HUES6 (cell line): ENCODE measurements at regions not wholly inside any gene's neighbourhood (a gene's known extent, or its start where the extent isn't known, plus 50 kb on each side); places are given as distances from the start of the nearest gene placed in this dataset.

Experiments used
- H3K27ac ChIP-seq: 2 replicates; pipeline ENCODE4 v1.7.0; 2013; ENCODE audit warnings: low read depth, mild to moderate bottlenecking, low read length, inconsistent platforms
- H3K27me3 ChIP-seq: 2 replicates; pipeline ENCODE4 v1.6.1; 2013; ENCODE audit warnings: low read length; ENCODE audit not compliant: control insufficient read depth, insufficient read depth
- H3K36me3 ChIP-seq: 2 replicates; pipeline ENCODE4 v1.6.1; 2013; ENCODE audit warnings: low read length; ENCODE audit not compliant: control insufficient read depth, insufficient read depth
- H3K4me1 ChIP-seq: 2 replicates; pipeline ENCODE4 v1.6.1; 2013; ENCODE audit warnings: low read length; ENCODE audit not compliant: control insufficient read depth, insufficient read depth
- H3K4me3 ChIP-seq: 2 replicates; pipeline ENCODE4 v1.5.1; 2013; ENCODE audit warnings: low read depth, low read length
- H3K9ac ChIP-seq: one replicate; pipeline ENCODE4 v1.6.1; 2013; ENCODE audit warnings: mild to moderate bottlenecking, low read length
- H3K9me3 ChIP-seq: 2 replicates; pipeline ENCODE4 v1.6.1; 2013; ENCODE audit warnings: low read depth, low read length; ENCODE audit not compliant: control insufficient read depth, insufficient read depth

DNA sequence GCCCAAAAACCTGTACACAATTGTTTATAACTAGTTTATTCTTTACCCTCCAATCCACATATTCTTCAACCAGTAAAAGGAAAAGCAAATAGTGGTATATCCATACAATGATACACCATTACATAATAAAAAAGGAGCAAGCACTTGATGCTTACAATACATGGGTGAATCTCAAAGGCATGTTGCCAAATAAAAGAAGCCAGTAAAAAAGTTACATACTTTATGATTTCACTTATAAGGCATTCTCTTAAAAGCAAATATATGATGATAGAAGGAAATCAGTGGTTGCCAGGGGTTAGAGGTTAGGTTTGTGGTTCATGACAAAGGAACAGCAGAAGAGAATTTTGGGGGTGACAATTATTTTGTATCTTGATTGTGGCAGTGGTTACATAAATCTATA is 896.1 kb upstream of the LCORL start:
- Histone ChIP-seq H3K27me3 (no peaks in the 10 kb centered on the region), H3K9me3 (peaks cover 21% of the 10 kb centered on the region), H3K27ac (no peak overlapping the region), H3K9ac (no peak overlapping the region), H3K36me3 (no peaks in the 10 kb centered on the region), H3K4me3 (no peak overlapping the region), H3K4me1 (no peaks in the 10 kb centered on the region)

DNA sequence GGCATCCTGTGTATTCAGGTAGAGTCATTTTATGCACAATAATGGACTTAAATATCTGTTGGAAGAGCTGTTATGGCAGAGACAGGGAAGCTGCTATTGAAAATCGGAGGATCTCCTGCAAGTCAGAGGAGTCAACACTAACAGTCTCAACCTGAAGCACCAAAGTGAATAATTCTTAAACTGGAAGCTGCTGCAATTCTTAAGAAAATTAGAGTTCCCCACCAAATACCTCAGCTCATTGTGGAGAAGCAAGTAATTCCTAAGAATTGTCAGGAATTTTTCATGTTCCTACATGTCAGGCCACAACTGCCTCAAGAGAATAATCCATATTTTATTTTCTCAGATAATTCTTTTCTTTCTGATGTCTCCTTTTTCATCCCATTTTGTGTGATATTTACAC is 892.6 kb upstream of the LCORL start:
- Histone ChIP-seq H3K27ac (no peak overlapping the region), H3K36me3 (no peaks in the 10 kb centered on the region), H3K4me3 (no peak overlapping the region), H3K27me3 (no peaks in the 10 kb centered on the region), H3K9ac (no peak overlapping the region), H3K9me3 (peaks cover 31% of the 10 kb centered on the region), H3K4me1 (no peaks in the 10 kb centered on the region)

DNA sequence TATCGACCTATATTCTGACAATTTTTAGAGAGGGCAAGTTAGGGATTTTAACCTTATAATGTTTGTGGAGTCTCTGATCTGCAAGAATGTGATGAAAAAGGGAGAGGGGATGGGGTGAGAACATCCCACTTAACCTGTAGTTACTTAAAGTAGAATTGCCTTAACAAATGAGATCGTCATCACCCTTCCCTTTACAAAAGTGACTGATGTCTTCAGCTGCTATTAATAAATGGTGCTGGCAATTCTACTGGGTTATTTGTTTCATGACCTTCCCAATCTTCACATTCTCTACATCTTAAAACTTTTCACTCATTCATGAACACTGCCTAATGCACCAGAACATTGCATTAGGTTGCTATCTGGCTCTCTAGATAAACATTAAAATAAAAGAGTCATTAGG is 873.4 kb upstream of the LCORL start:
- Histone ChIP-seq H3K4me1 (no peaks in the 10 kb centered on the region), H3K9me3 (no peaks in the 10 kb centered on the region), H3K36me3 (no peaks in the 10 kb centered on the region), H3K4me3 (no peak overlapping the region), H3K27me3 (no peaks in the 10 kb centered on the region), H3K27ac (no peak overlapping the region), H3K9ac (no peak overlapping the region)

DNA sequence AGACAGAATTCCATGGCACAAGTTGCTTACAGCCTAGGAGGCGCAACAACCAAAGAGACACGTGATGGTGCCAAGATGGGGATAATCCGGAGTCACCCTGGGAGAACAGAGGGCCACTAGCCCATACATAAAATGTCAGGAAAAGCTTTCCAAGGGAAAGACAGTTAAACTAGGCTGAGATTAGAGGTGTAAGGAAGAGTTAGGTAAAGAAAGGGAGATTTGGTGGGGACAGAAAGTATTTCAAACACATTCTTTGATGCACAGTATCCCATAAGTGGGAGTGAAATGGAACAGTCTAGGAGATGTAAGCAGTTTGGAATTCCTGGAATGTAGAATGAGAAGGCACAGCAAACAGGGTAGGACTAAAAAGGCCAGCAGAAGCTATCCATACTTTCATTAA is 860.9 kb upstream of the LCORL start:
- Histone ChIP-seq H3K36me3 (no peaks in the 10 kb centered on the region), H3K4me3 (no peak overlapping the region), H3K9ac (peak overlapping the region; percentile 58), H3K27ac (peak overlapping the region; percentile 63; the same call in 1 of the 2 replicates), H3K27me3 (no peaks in the 10 kb centered on the region), H3K9me3 (no peaks in the 10 kb centered on the region; the same call in 1 of the 2 replicates), H3K4me1 (peaks cover 7% of the 10 kb centered on the region; the same call in 1 of the 2 replicates)

DNA sequence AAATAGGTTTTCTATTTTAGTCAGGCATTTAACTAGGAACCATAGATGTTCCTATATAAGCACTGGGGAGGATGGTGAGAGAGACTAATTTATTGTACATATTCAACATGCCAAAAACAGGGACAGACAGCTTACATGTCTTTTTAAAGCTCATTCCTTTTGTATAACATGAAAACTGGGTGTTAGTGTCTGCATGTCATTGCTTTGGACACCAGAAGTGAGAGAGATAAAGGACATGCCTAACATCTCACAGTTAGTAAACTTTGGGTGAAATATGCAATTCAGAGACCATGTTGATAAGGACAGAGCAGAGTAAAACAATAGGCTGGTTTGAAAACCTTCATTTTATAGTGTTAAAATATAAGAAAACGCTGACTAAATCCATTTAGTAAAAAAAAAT is 860.0 kb upstream of the LCORL start:
- Histone ChIP-seq H3K9ac (no peak overlapping the region), H3K4me3 (no peak overlapping the region), H3K9me3 (peaks cover 3% of the 10 kb centered on the region; the same call in 1 of the 2 replicates), H3K4me1 (peaks cover 7% of the 10 kb centered on the region; the same call in 1 of the 2 replicates), H3K27me3 (no peaks in the 10 kb centered on the region), H3K36me3 (no peaks in the 10 kb centered on the region), H3K27ac (no peak overlapping the region)

DNA sequence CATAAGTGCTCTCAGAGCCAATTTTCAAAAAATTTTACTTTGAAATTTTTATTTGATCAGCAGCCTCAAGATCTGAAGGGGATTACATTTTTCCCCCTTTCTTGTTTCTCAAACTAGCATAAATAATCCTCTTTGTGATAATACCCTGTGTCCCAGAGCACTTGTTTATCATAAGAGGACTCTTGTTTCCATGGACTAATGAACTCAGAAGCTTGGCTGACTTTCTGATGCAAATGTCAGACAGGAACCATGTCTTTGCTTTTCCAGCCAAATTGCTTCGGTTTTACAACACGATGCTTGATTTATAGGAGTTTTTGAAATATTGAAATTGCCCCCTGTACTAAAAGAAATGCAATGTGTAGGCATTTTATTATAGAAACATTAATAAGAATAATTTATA is 859.3 kb upstream of the LCORL start:
- Histone ChIP-seq H3K4me1 (peaks cover 7% of the 10 kb centered on the region; the same call in 1 of the 2 replicates), H3K27ac (no peak overlapping the region), H3K9ac (no peak overlapping the region), H3K9me3 (peaks cover 7% of the 10 kb centered on the region; the same call in 1 of the 2 replicates), H3K4me3 (no peak overlapping the region), H3K36me3 (no peaks in the 10 kb centered on the region), H3K27me3 (no peaks in the 10 kb centered on the region)

GRCh38 chr4:18878561-18878960 is 857.0 kb upstream of the LCORL start:
- no peaks in the 10 kb centered on the region for H3K27me3 ChIP-seq
- peaks cover 25% of the 10 kb centered on the region; the same call in 1 of the 2 replicates for H3K9me3 ChIP-seq
- no peak overlapping the region for H3K4me3 ChIP-seq

GRCh38 chr4:18869166-18869565 is 847.6 kb upstream of the LCORL start:
- no peak overlapping the region for H3K27ac ChIP-seq
- H3K9ac ChIP-seq = no peak overlapping the region
- no peak overlapping the region for H3K4me3 ChIP-seq
- peaks cover 18% of the 10 kb centered on the region for H3K9me3 ChIP-seq
- H3K4me1 ChIP-seq = no peaks in the 10 kb centered on the region
- no peaks in the 10 kb centered on the region for H3K36me3 ChIP-seq
- H3K27me3 ChIP-seq = no peaks in the 10 kb centered on the region

More at GRCh38 chr4:18878561-18878960, 857.0 kb upstream of the LCORL start:
- Histone ChIP-seq H3K36me3 (no peaks in the 10 kb centered on the region), H3K27ac (no peak overlapping the region), H3K4me1 (peaks cover 7% of the 10 kb centered on the region; the same call in 1 of the 2 replicates), H3K9ac (no peak overlapping the region)

GRCh38 chr4:18860836-18861530 is 839.4 kb upstream of the LCORL start:
- H3K4me1 ChIP-seq = 0 out of 2 replicates have a peak, but pooled peaks cover 5% of the 10 kb centered on the region
- H3K9me3 ChIP-seq = no peaks in the 10 kb centered on the region
- peaks cover 31% of the 10 kb centered on the region for H3K27me3 ChIP-seq
- H3K4me3 ChIP-seq = no peak overlapping the region
- no peak overlapping the region for H3K27ac ChIP-seq
- H3K36me3 ChIP-seq = no peaks in the 10 kb centered on the region
- no peak overlapping the region for H3K9ac ChIP-seq

GRCh38 chr4:18859468-18859867 is 837.9 kb upstream of the LCORL start:
- H3K27me3 ChIP-seq = peaks cover 31% of the 10 kb centered on the region
- H3K27ac ChIP-seq = no peak overlapping the region
- H3K36me3 ChIP-seq = no peaks in the 10 kb centered on the region
- H3K9ac ChIP-seq = no peak overlapping the region
- 0 out of 2 replicates have a peak, but pooled peaks cover 5% of the 10 kb centered on the region for H3K4me1 ChIP-seq
- H3K4me3 ChIP-seq = no peak overlapping the region
- H3K9me3 ChIP-seq = no peaks in the 10 kb centered on the region

DNA sequence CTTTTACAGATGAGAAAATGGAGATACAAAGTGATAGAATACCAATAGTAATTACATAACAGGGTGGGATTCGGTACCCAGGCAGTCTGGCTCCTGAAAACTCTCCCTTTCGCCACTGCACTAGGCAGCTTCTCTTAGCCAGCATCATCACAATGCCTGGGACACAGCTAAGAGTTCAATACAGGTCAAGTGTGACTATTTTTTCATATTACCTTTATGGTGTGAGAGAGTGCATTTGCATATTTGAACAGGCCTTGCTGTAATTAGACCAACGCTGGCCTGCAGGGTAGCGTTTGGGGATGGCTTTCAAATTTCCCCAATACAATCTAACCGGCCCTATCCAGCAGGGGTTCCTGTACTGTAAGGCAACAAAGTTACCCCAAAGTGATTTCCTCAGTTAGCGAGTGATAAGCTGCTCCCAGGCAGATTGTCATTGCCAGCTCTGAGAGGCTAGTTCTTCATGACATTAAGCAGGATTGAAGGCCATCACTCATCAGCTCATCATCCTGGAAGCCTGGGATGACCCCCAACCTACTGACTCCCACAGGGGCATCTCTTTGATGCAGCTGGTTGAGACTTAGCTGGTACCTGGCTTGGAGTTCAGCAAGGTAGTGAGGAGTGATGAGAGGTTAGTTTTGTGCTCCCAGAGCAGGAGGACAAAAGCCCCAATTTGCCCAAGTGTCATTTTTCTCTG is 836.8 kb upstream of the LCORL start:
- Histone ChIP-seq H3K9ac (no peak overlapping the region), H3K27me3 (peaks cover 31% of the 10 kb centered on the region), H3K9me3 (no peaks in the 10 kb centered on the region), H3K36me3 (no peaks in the 10 kb centered on the region), H3K27ac (no peak overlapping the region), H3K4me1 (0 out of 2 replicates have a peak, but pooled peaks cover 5% of the 10 kb centered on the region), H3K4me3 (no peak overlapping the region)
